Mesenchymal stem cell (in vitro differentiated cells and primary cell): ENCODE measurements at regions not wholly inside any gene's neighbourhood (a gene's known extent, or its start where the extent isn't known, plus 50 kb on each side); places are given as distances from the start of the nearest gene placed in this dataset.
A peak's percentile ranks its signal among the peaks of the same experiment; 100 is the strongest.

Experiments used
- DNase-seq: peaks from one replicate; pipeline ENCODE4 v3.0.0-alpha.2; 2013
- H2AFZ ChIP-seq: one replicate; pipeline ENCODE4 v1.6.1; 2013; ENCODE audit warnings: low read depth, mild to moderate bottlenecking, control low read depth, inconsistent platforms, low read length, moderate library complexity
- H2AK5ac ChIP-seq: 2 replicates; pipeline ENCODE4 v1.6.1; 2013; ENCODE audit warnings: low read length, moderate library complexity, mild to moderate bottlenecking, inconsistent platforms; ENCODE audit not compliant: severe bottlenecking
- H2BK120ac ChIP-seq: one replicate; pipeline ENCODE4 v1.6.1; 2013; ENCODE audit warnings: low read depth, mild to moderate bottlenecking, inconsistent platforms, low read length, moderate library complexity
- H2BK12ac ChIP-seq, 2 experiments: one replicate each; pipeline ENCODE4 v1.6.1; 2013; ENCODE audit warnings: inconsistent platforms in 2 of 2, low read length in 2 of 2, mild to moderate bottlenecking in 2 of 2, moderate library complexity in 2 of 2, control low read depth in 1 of 2
- H2BK15ac ChIP-seq: one replicate; pipeline ENCODE4 v1.6.1; 2013; ENCODE audit warnings: mild to moderate bottlenecking, low read depth, inconsistent platforms; ENCODE audit not compliant: poor library complexity, severe bottlenecking
- H2BK5ac ChIP-seq: 2 replicates; pipeline ENCODE4 v1.6.1; 2013; ENCODE audit warnings: low read depth, mild to moderate bottlenecking, low read length, control low read depth, inconsistent platforms; ENCODE audit not compliant: poor library complexity, severe bottlenecking
- H3K14ac ChIP-seq, 2 experiments: one replicate each; pipeline ENCODE4 v1.6.1; 2013; ENCODE audit warnings: inconsistent platforms in 2 of 2, low read length in 2 of 2, control low read depth in 1 of 2, mild to moderate bottlenecking in 1 of 2, moderate library complexity in 1 of 2
- H3K18ac ChIP-seq, 2 experiments: one replicate each; pipeline ENCODE4 v1.6.1; 2013; ENCODE audit warnings: inconsistent platforms in 2 of 2, low read length in 2 of 2, control low read depth in 1 of 2, low read depth in 1 of 2, mild to moderate bottlenecking in 1 of 2
- H3K23ac ChIP-seq, 2 experiments: one replicate each; pipeline ENCODE4 v1.6.1; 2013; ENCODE audit warnings: inconsistent platforms in 2 of 2, low read length in 2 of 2, mild to moderate bottlenecking in 2 of 2, moderate library complexity in 2 of 2, control low read depth in 1 of 2
- H3K27ac ChIP-seq: 2 replicates; pipeline ENCODE4 v1.5.1; 2013; ENCODE audit warnings: mild to moderate bottlenecking, moderate library complexity, low read length, control low read depth, inconsistent platforms; ENCODE audit not compliant: poor library complexity, severe bottlenecking
- H3K27me3 ChIP-seq, 2 experiments: 2 replicates each; pipeline versions ENCODE4 v1.6.1 to v1.7.0; 2013; ENCODE audit warnings: low read length in 2 of 2, mild to moderate bottlenecking in 2 of 2, moderate library complexity in 2 of 2, control low read depth in 1 of 2, inconsistent platforms in 1 of 2; ENCODE audit not compliant: control insufficient read depth in 1 of 2, insufficient read depth in 1 of 2
- H3K36me3 ChIP-seq, 2 experiments: 2 replicates each; pipeline versions ENCODE4 v1.6.1 to v1.7.0; 2013; ENCODE audit warnings: low read length in 2 of 2, control low read depth in 1 of 2, inconsistent platforms in 1 of 2, low read depth in 1 of 2, mild to moderate bottlenecking in 1 of 2; ENCODE audit not compliant: insufficient read depth in 2 of 2, control insufficient read depth in 1 of 2
- H3K4ac ChIP-seq, 2 experiments: one replicate each; pipeline ENCODE4 v1.6.1; 2013; ENCODE audit warnings: inconsistent platforms in 2 of 2, low read length in 2 of 2, mild to moderate bottlenecking in 2 of 2, moderate library complexity in 2 of 2, control low read depth in 1 of 2, low read depth in 1 of 2
- H3K4me1 ChIP-seq: 2 replicates; pipeline ENCODE4 v1.6.1; 2013; ENCODE audit warnings: low read depth, low read length, control low read depth; ENCODE audit not compliant: control insufficient read depth, insufficient read depth
- H3K4me2 ChIP-seq: 2 replicates; pipeline ENCODE4 v1.6.1; 2013; ENCODE audit warnings: low read length, mild to moderate bottlenecking, inconsistent platforms; ENCODE audit not compliant: poor library complexity, severe bottlenecking
- H3K4me3 ChIP-seq, 2 experiments: 2 replicates each; pipeline versions ENCODE4 v1.5.1 to v1.7.0; 2013; ENCODE audit warnings: low read length in 2 of 2, mild to moderate bottlenecking in 2 of 2, control low read depth in 1 of 2, low read depth in 1 of 2; ENCODE audit not compliant: insufficient read depth in 1 of 2
- H3K79me1 ChIP-seq: replicated peaks from 2 replicates; pipeline ENCODE4 v1.6.1; 2013; ENCODE audit warnings: mild to moderate bottlenecking, control low read depth, low read length, inconsistent platforms; ENCODE audit not compliant: poor library complexity, severe bottlenecking
- H3K9ac ChIP-seq: 2 replicates; pipeline ENCODE4 v1.7.0; 2013; ENCODE audit warnings: mild to moderate bottlenecking, low read length, moderate library complexity
- H3K9me3 ChIP-seq: 2 replicates; pipeline ENCODE4 v1.7.0; 2013; ENCODE audit warnings: mild to moderate bottlenecking, low read length; ENCODE audit not compliant: control insufficient read depth
- H4K8ac ChIP-seq: one replicate; pipeline ENCODE4 v1.6.1; 2013; ENCODE audit warnings: inconsistent platforms, mild to moderate bottlenecking, low read length, moderate library complexity
- H4K91ac ChIP-seq: one replicate; pipeline ENCODE4 v1.6.1; 2013; ENCODE audit warnings: mild to moderate bottlenecking, low read length, inconsistent platforms
- WGBS: methylation state at CpG from one replicate; pipeline ENCODE4 v1.1.7; 2013; ENCODE audit warnings: mixed read lengths; 5-methylcytosine and 5-hydroxymethylcytosine counted together

DNA sequence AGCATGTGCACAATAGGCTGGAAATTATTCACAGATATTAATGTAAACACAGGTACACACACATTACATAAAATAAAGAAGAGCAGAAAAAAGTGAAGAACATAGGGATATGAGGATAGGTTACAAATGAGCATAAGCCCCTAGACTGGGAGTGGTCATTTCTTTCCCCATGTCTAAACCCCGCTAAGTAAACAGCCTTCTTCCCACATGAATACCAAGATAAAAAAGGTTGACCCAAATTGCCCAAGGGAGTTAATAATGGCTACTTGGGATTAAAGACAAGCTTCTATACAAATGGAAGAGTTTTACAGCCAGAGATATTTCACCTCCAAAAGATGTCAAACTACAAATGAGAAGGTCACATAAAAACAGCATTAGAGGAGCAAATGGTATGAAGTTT lies 527.1 kb upstream of the CELF2 start:
- H4K91ac ChIP-seq = no peak overlapping the region
- H3K4me1 ChIP-seq = no peaks in the 10 kb centered on the region
- H2AFZ ChIP-seq = no peak overlapping the region
- no peak overlapping the region for H3K4me2 ChIP-seq
- no peak overlapping the region for H2AK5ac ChIP-seq
- DNase-seq = peak; percentile 19
- no peaks in the 10 kb centered on the region for H3K9me3 ChIP-seq
- H2BK5ac ChIP-seq = no peak overlapping the region
- no peak overlapping the region for H3K4me3 ChIP-seq
- no peak overlapping the region for H2BK120ac ChIP-seq
- no peak overlapping the region for H2BK12ac ChIP-seq
- H3K27me3 ChIP-seq = no peaks in the 10 kb centered on the region
- no peak overlapping the region for H2BK15ac ChIP-seq
- no peak overlapping the region for H3K23ac ChIP-seq
- no CpG with 5 or more reads among the region's 1 CpG for WGBS
- H3K4ac ChIP-seq = no peak overlapping the region
- no peak overlapping the region for H4K8ac ChIP-seq
- H3K18ac ChIP-seq = no peak overlapping the region
- no peak overlapping the region for H3K9ac ChIP-seq
- no peak overlapping the region for H3K27ac ChIP-seq
- H3K36me3 ChIP-seq = no peaks in the 10 kb centered on the region
- H3K79me1 ChIP-seq = no peaks in the 10 kb centered on the region
- H3K14ac ChIP-seq = no peak overlapping the region

DNA sequence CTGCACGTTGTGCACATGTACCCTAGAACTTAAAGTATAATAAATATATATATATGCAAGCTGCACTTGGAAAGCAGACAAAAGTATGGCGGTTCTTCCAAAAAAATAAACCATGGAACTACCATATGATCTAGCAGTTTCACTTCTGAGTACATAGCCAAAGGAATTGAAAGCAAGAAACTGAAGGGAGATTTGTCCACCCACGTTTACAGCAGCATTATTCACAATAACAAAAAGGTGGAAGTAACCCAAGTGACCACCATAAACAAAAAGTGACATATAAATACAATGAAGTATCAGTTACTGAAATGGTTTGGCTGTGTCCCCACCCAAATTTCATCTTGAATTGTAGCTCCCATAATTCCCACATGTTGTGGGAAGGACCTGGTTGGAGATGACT lies 525.3 kb upstream of the CELF2 start:
- no peak overlapping the region for H2BK15ac ChIP-seq
- no peak overlapping the region for H4K8ac ChIP-seq
- H3K4me1 ChIP-seq = no peaks in the 10 kb centered on the region
- no peak overlapping the region for H3K9ac ChIP-seq
- no peak overlapping the region for H4K91ac ChIP-seq
- H3K27me3 ChIP-seq = no peaks in the 10 kb centered on the region
- no peak overlapping the region for H3K18ac ChIP-seq
- H2BK12ac ChIP-seq = no peak overlapping the region
- H2AK5ac ChIP-seq = no peak overlapping the region
- H3K79me1 ChIP-seq = no peaks in the 10 kb centered on the region
- H2BK5ac ChIP-seq = no peak overlapping the region
- H3K9me3 ChIP-seq = no peaks in the 10 kb centered on the region
- no peak overlapping the region for H3K14ac ChIP-seq
- no peak overlapping the region for H2BK120ac ChIP-seq
- H3K27ac ChIP-seq = no peak overlapping the region
- no peak overlapping the region for H3K23ac ChIP-seq
- no peak overlapping the region for H3K4me3 ChIP-seq
- 100% methylated on average over 1 of the region's 3 CpGs for WGBS
- no peak overlapping the region for H2AFZ ChIP-seq
- H3K4me2 ChIP-seq = no peak overlapping the region
- no peaks in the 10 kb centered on the region for H3K36me3 ChIP-seq
- H3K4ac ChIP-seq = no peak overlapping the region
- no peak for DNase-seq

DNA sequence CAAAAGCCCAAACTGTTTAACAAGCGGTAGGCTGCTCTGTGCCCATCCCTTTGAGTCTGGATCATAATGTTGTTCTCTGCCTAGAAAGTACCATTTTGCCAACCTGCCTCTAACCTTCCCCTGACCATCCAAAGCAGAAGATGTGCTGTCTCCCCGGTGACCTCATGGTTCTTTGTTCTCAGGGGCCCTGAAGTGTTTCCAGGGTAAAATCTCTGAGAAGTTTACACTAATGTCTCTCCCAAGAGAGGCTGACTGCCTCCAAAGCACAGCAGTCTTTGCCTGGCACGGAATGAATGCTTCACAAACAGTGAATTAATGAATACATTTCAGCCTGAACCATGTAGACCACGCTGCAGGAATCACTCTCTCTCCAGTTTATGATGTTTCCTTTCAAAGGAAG lies 523.8 kb upstream of the CELF2 start:
- H2BK120ac ChIP-seq = no peak overlapping the region
- no peaks in the 10 kb centered on the region for H3K4me1 ChIP-seq
- H2BK15ac ChIP-seq = no peak overlapping the region
- no peak for DNase-seq
- H4K91ac ChIP-seq = no peak overlapping the region
- H4K8ac ChIP-seq = peak overlapping the region; percentile 30
- no peak overlapping the region for H3K4ac ChIP-seq
- no peak overlapping the region for H3K27ac ChIP-seq
- H3K79me1 ChIP-seq = no peaks in the 10 kb centered on the region
- no peaks in the 10 kb centered on the region for H3K27me3 ChIP-seq
- H3K18ac ChIP-seq = no peak overlapping the region
- no peak overlapping the region for H3K4me2 ChIP-seq
- no peak overlapping the region for H3K4me3 ChIP-seq
- H3K9me3 ChIP-seq = no peaks in the 10 kb centered on the region
- 84% methylated on average over 4 of the region's 4 CpGs for WGBS
- H3K9ac ChIP-seq = no peak overlapping the region
- no peak overlapping the region for H2AFZ ChIP-seq
- H2AK5ac ChIP-seq = no peak overlapping the region
- H2BK12ac ChIP-seq = no peak overlapping the region
- H3K23ac ChIP-seq = no peak overlapping the region
- no peaks in the 10 kb centered on the region for H3K36me3 ChIP-seq
- H2BK5ac ChIP-seq = no peak overlapping the region
- H3K14ac ChIP-seq = no peak overlapping the region

DNA sequence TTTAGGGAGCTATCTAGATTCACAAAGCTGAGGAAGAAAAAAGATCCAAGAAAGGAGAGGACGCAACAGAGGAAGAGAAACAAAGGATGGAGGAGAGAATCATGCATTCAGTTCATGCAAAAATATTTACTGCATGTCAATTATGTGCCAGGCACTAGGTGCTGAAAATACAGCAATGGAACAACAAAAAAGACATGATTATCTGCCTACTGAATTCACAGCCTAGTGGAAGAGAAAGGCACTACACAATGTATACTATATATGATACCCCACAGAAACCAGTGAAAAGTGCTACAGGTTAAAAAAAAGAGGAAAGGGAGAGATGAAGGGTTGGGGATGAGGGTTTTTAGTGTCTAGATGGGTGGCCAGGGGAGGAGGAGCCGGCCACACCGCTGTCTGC lies 520.4 kb upstream of the CELF2 start:
- H3K79me1 ChIP-seq = no peaks in the 10 kb centered on the region
- no peak overlapping the region for H2BK12ac ChIP-seq
- H3K14ac ChIP-seq = no peak overlapping the region
- no peak overlapping the region for H4K8ac ChIP-seq
- no peak overlapping the region for H2AFZ ChIP-seq
- DNase-seq = no peak
- H3K4me1 ChIP-seq = no peaks in the 10 kb centered on the region
- H3K4me3 ChIP-seq = no peak overlapping the region
- WGBS = 92% methylated on average over 3 of the region's 3 CpGs
- no peak overlapping the region for H2BK5ac ChIP-seq
- no peaks in the 10 kb centered on the region for H3K36me3 ChIP-seq
- H3K9ac ChIP-seq = no peak overlapping the region
- H2BK120ac ChIP-seq = no peak overlapping the region
- no peak overlapping the region for H3K23ac ChIP-seq
- H3K4me2 ChIP-seq = no peak overlapping the region
- no peak overlapping the region for H3K4ac ChIP-seq
- H3K27me3 ChIP-seq = no peaks in the 10 kb centered on the region
- H4K91ac ChIP-seq = no peak overlapping the region
- H3K18ac ChIP-seq = no peak overlapping the region
- H3K27ac ChIP-seq = no peak overlapping the region
- H2BK15ac ChIP-seq = no peak overlapping the region
- H3K9me3 ChIP-seq = no peaks in the 10 kb centered on the region
- H2AK5ac ChIP-seq = no peak overlapping the region
